ENCODE measurements at regions not wholly inside any gene's neighbourhood (a gene's known extent, or its start where the extent isn't known, plus 50 kb on each side); places are given as distances from the start of the nearest gene placed in this dataset.

- no peaks in the 10 kb centered on the region for H3K27me3 Mint-ChIP-seq
- H3K36me3 Mint-ChIP-seq (ENCODE audit: low read depth) = no peaks in the 10 kb centered on the region
- TF ChIP-seq CTCF (IDR thresholded peaks at IDR 0.05) = no peak
- H3K4me3 Mint-ChIP-seq = no peak overlapping the region
- ChIA-PET CTCF (no interaction called here), POLR2A (no interaction called here)
- H3K4me1 Mint-ChIP-seq = no peaks in the 10 kb centered on the region
- ATAC-seq (ENCODE audit: low read depth) = no peak
- peaks cover 25% of the 10 kb centered on the region for H3K9me3 Mint-ChIP-seq
- H3K27ac Mint-ChIP-seq = no peak overlapping the region
- DNase-seq = no peak
- intact Hi-C loops (cut with micrococcal nuclease) = no loop called here
Observed at GRCh38 chr7:388023-388960, 98.3 kb downstream of the FOXL3 start.

DNA sequence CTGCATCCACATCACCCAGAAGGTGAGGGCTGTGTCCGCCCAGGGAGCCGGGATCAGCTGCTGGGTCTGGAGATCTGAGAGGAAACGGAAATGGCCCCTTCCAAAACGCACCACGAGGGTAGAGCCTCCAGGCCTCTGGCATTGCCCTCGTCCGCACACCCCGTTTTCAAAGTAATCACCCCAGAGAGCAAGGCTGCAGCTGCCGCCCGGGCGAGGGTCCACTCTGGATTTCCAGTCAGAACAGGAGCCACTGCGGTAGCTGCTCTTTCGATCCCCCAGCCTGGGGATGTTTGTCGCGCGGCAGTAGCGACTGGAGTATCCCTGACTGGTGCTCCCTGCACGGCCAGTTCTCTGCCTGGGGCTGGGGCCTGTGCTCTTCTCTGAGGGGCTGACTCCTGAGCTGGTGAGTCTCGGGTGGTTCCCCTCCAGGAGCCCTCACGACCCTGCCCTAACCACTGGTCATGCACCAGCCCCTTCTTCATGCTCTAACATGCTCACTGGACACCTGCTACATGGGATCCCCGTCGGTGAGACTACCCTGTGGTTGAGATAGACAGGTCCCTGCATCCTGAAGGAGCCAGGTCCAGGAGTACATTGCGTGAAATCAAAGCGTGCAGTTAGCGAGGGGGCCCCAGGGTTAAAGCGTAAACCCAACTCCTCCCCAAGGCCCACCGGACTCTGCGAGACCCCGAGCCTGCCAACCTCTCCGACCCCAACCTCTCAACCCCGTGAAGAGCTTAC, 99.2 kb downstream of the FOXL3 start:
- ATAC-seq (ENCODE audit: low read depth) = no peak
- Mint-ChIP-seq H3K4me3 (no peak overlapping the region), H3K4me1 (no peaks in the 10 kb centered on the region), H3K9me3 (peaks cover 18% of the 10 kb centered on the region), H3K27ac (no peak overlapping the region), H3K27me3 (no peaks in the 10 kb centered on the region), H3K36me3 (ENCODE audit: low read depth) (no peaks in the 10 kb centered on the region)
- ChIA-PET CTCF (no interaction called here), POLR2A (no interaction called here)
- intact Hi-C loops (cut with micrococcal nuclease) = no loop called here
- no peak for TF ChIP-seq CTCF (IDR thresholded peaks at IDR 0.05)
- no peak for DNase-seq

DNA sequence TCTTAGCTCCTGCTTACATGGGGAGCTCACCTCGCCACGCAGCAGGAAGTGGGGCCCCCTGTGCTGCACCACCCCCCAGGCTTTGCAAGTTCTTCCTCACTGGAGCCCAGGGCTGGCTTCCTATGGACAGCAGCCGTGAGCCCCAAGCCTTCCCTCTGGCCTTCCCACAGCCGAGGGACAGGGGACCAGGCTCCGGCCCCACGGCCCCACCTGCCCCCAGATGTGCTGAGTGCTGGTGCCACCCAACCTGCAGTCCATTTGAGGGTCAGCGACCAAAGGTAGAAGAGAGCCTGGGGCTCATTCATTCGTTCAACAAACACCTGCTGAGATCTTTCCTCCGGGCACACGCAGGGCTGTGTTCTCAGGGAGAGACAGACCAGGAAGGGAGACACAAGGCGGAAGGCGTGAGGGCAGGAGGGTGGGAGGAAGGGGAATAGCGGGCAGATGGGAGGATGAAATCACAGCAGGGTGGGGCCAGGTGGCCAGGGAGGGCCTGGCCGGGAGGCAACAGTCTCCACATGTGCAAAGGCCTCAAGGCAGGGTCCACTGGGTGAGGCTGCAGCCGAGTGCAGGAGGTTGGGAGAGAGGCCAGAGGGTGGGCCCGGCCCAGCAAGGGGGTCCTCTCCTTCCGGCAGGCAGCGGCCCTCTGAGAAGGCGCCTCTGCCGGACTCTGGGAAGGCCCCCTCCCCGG, 100.1 kb downstream of the FOXL3 start:
- ATAC-seq (ENCODE audit: low read depth) = no peak
- DNase-seq = no peak
- no peaks in the 10 kb centered on the region for H3K4me1 Mint-ChIP-seq
- intact Hi-C loops (cut with micrococcal nuclease) = no loop called here
- H3K27me3 Mint-ChIP-seq = no peaks in the 10 kb centered on the region
- no peak for TF ChIP-seq CTCF (IDR thresholded peaks at IDR 0.05)
- H3K4me3 Mint-ChIP-seq = no peak overlapping the region
- H3K36me3 Mint-ChIP-seq (ENCODE audit: low read depth) = no peaks in the 10 kb centered on the region
- H3K9me3 Mint-ChIP-seq = peaks cover 17% of the 10 kb centered on the region
- H3K27ac Mint-ChIP-seq = no peak overlapping the region
- CTCF ChIA-PET = no interaction called here
- POLR2A ChIA-PET = interaction anchor here (0.6 kb wide), 1 partner anchor 326 kb away, joined by 4 read pairs; no protein-coding TSS in a partner anchor

GRCh38 chr7:390761-391410, 100.9 kb downstream of the FOXL3 start:
- ATAC-seq (ENCODE audit: low read depth) = no peak
- Mint-ChIP-seq H3K27ac (no peak overlapping the region), H3K9me3 (peaks cover 22% of the 10 kb centered on the region), H3K36me3 (ENCODE audit: low read depth) (no peaks in the 10 kb centered on the region), H3K4me3 (no peak overlapping the region), H3K4me1 (no peaks in the 10 kb centered on the region), H3K27me3 (no peaks in the 10 kb centered on the region)
- intact Hi-C loops (cut with micrococcal nuclease) = no loop called here
- no peak for TF ChIP-seq CTCF (IDR thresholded peaks at IDR 0.05)
- no peak for DNase-seq
- POLR2A ChIA-PET = interaction anchor here (0.6 kb wide), 1 partner anchor 325 kb away, joined by 4 read pairs; no protein-coding TSS in a partner anchor
- CTCF ChIA-PET = no interaction called here
